Right lobe of liver (tissue), 6 donors: ENCODE measurements at regions not wholly inside any gene's neighbourhood (a gene's known extent, or its start where the extent isn't known, plus 50 kb on each side); places are given as distances from the start of the nearest gene placed in this dataset.

Experiments
- ATAC-seq, 4 donors: fragments of 200-7000 bp; cut with Tn5 transposase; one replicate each; pipeline ENCODE4 v1.9.1; 2020; ENCODE audit warnings: mild to moderate bottlenecking in 4 of 4, moderate library complexity in 4 of 4
- DNase-seq, 3 donors: peaks; one replicate each; pipeline ENCODE4 v3.0.0-alpha.2; 2020
- H3K27ac ChIP-seq, 3 donors: fragments of 200-600 bp; one replicate each; pipeline ENCODE4 v1.8.0; 2022
- H3K27me3 ChIP-seq, 2 donors: fragments of 200-600 bp; one replicate each; pipeline ENCODE4 v1.8.0; 2022
- H3K36me3 ChIP-seq, 4 donors: fragments of 200-600 bp; sonication (generic) in 1 of 4; one replicate each; pipeline versions ENCODE4 v1.5.1 to v1.8.0; 2017 to 2022; ENCODE audit warnings: control low read depth in 1 of 4
- H3K4me1 ChIP-seq, 4 donors: fragments of 200-600 bp; sonication (generic) in 1 of 4; one replicate each; pipeline versions ENCODE4 v1.5.1 to v1.8.0; 2017 to 2022; ENCODE audit warnings: control low read depth in 1 of 4
- H3K4me3 ChIP-seq, 3 donors: fragments of 200-600 bp; one replicate each; pipeline ENCODE4 v1.8.0; 2022
- H3K9me3 ChIP-seq, 4 donors: fragments of 200-600 bp; sonication (generic) in 1 of 4; one replicate each; pipeline versions ENCODE4 v1.5.1 to v1.8.0; 2017 to 2022; ENCODE audit warnings: control low read depth in 1 of 4
- CTCF ChIP-seq, 4 donors: fragments of 200-600 bp in 3 of 4; fragments of 450-650 bp in 1 of 4; IDR thresholded peaks; one replicate each; pipeline versions ENCODE4 v1.5.1 to v1.8.0; 2016 to 2022; ENCODE audit warnings: antibody characterized with exemption in 4 of 4, mild to moderate bottlenecking in 2 of 4
- POLR2A ChIP-seq: fragments of 450-650 bp; IDR thresholded peaks from one replicate; pipeline ENCODE4 v1.6.1; 2017; ENCODE audit warnings: antibody characterized with exemption, mild to moderate bottlenecking
- WGBS: methylation state at CpG from one replicate; pipeline ENCODE4 v1.1.6; 2018; ENCODE audit warnings: low coverage, low lambda C conversion rate; ENCODE audit not compliant: insufficient coverage; ENCODE audit errors: missing lambda C conversion rate; 5-methylcytosine and 5-hydroxymethylcytosine counted together
- intact Hi-C, 2 donors: fragments of 100-400 bp; cut with DNase I; formaldehyde crosslinking; loops; one replicate each; pipeline versions ENCODE4 v1.11.2 to v1.14.1; 2022
- donor health status: DM: no; HTN: yes; CAD: no.
- donor health status: DM: no; HTN: no; CAD: no.
- donor health status: DM: no; HTN: no; CAD: no.
- donor health status: DM: no; HTN: yes; CAD: no.
- donor health status: DM: no; HTN: yes; CAD: no.

GRCh38 chr7:32191305-32191704 lies 121.1 kb upstream of the PDE1C start:
- 49% methylated on average over 2 of the region's 2 CpGs for WGBS
- no peak overlapping the region for H3K27ac ChIP-seq
- TF ChIP-seq CTCF (IDR thresholded peaks at IDR 0.05), result no peak
- no peak for TF ChIP-seq POLR2A
- H3K4me1 ChIP-seq, result no peaks in the 10 kb centered on the region
- H3K4me3 ChIP-seq, result no peak overlapping the region
- intact Hi-C loops, result no loop called here
- H3K36me3 ChIP-seq, result no peaks in the 10 kb centered on the region
- no peak for ATAC-seq
- H3K27me3 ChIP-seq, result no peaks in the 10 kb centered on the region
- no peaks in the 10 kb centered on the region for H3K9me3 ChIP-seq
- DNase-seq, result no peak

GRCh38 chr7:32179567-32179966 lies 109.4 kb upstream of the PDE1C start:
- Histone ChIP-seq H3K27me3 (no peaks in the 10 kb centered on the region), H3K36me3 (no peaks in the 10 kb centered on the region), H3K27ac (no peak overlapping the region), H3K4me3 (no peak overlapping the region), H3K4me1 (no peaks in the 10 kb centered on the region), H3K9me3 (no peaks in the 10 kb centered on the region)
- 38% methylated on average over 1 of the region's 1 CpG for WGBS
- intact Hi-C loops, result no loop called here
- TF ChIP-seq POLR2A, result no peak
- DNase-seq (no peak), ATAC-seq (no peak)

GRCh38 chr7:32178677-32179366 lies 108.6 kb upstream of the PDE1C start:
- no peak for DNase-seq
- no peaks in the 10 kb centered on the region for H3K27me3 ChIP-seq
- TF ChIP-seq POLR2A (no peak), CTCF (IDR thresholded peaks at IDR 0.05) (no peak)
- H3K4me3 ChIP-seq, result no peak overlapping the region
- no peaks in the 10 kb centered on the region for H3K36me3 ChIP-seq
- H3K4me1 ChIP-seq, result no peaks in the 10 kb centered on the region
- peak in 3 of 4 donors; percentile 46 to 71 (median 52) for ATAC-seq
- intact Hi-C loops, result no loop called here
- H3K27ac ChIP-seq, result no peak overlapping the region
- H3K9me3 ChIP-seq, result no peaks in the 10 kb centered on the region
- WGBS, result 56% methylated on average over 7 of the region's 7 CpGs

GRCh38 chr7:32177232-32177631 lies 107.0 kb upstream of the PDE1C start:
- 30% methylated on average over 2 of the region's 6 CpGs for WGBS
- Histone ChIP-seq H3K36me3 (no peaks in the 10 kb centered on the region), H3K9me3 (no peaks in the 10 kb centered on the region), H3K27me3 (no peaks in the 10 kb centered on the region), H3K4me3 (no peak overlapping the region), H3K4me1 (no peaks in the 10 kb centered on the region), H3K27ac (no peak overlapping the region)
- DNase-seq (no peak), ATAC-seq (no peak)
- TF ChIP-seq POLR2A (no peak), CTCF (IDR thresholded peaks at IDR 0.05) (no peak)
- intact Hi-C loops, result no loop called here

GRCh38 chr7:32175099-32175498 lies 104.9 kb upstream of the PDE1C start:
- Histone ChIP-seq H3K27ac (no peak overlapping the region), H3K36me3 (no peaks in the 10 kb centered on the region), H3K4me1 (no peaks in the 10 kb centered on the region), H3K9me3 (no peaks in the 10 kb centered on the region), H3K27me3 (no peaks in the 10 kb centered on the region), H3K4me3 (no peak overlapping the region)
- no peak for TF ChIP-seq CTCF (IDR thresholded peaks at IDR 0.05)
- no peak for TF ChIP-seq POLR2A
- no peak for ATAC-seq
- 69% methylated on average over 2 of the region's 2 CpGs for WGBS
- intact Hi-C loops, result no loop called here
- no peak for DNase-seq
